Gastrocnemius medialis (tissue), 4 donors: ENCODE measurements at regions not wholly inside any gene's neighbourhood (a gene's known extent, or its start where the extent isn't known, plus 50 kb on each side); places are given as distances from the start of the nearest gene placed in this dataset.
A peak's percentile ranks its signal among the peaks of the same experiment; 100 is the strongest.

Experiments
- ATAC-seq, 2 donors: fragments of 150-250 bp; one replicate each; pipeline ENCODE4 v1.9.1; 2016
- DNase-seq, 2 donors: peaks; one replicate each; pipeline ENCODE4 v3.0.0-alpha.2; 2019
- H3K27ac ChIP-seq, 4 donors: fragments of 200-600 bp; sonication (generic); 1 replicate in 1 of 4; 2 replicates in 3 of 4; pipeline ENCODE4 v1.5.1; 2016 to 2018; ENCODE audit warnings: mild to moderate bottlenecking in 2 of 4, moderate library complexity in 1 of 4
- H3K27me3 ChIP-seq, 3 donors: fragments of 200-600 bp; sonication (generic) in 2 of 3; 1 replicate in 1 of 3; 2 replicates in 2 of 3; pipeline versions ENCODE4 v1.5.1 to v1.6.0; 2016 to 2019; ENCODE audit warnings: mild to moderate bottlenecking in 1 of 3, moderate library complexity in 1 of 3
- H3K36me3 ChIP-seq, 2 donors: fragments of 200-600 bp; sonication (generic) in 1 of 2; one replicate each; pipeline ENCODE4 v1.5.1; 2017 to 2018
- H3K4me1 ChIP-seq, 2 donors: fragments of 200-600 bp; sonication (generic) in 1 of 2; one replicate each; pipeline ENCODE4 v1.5.1; 2016 to 2017; ENCODE audit warnings: mild to moderate bottlenecking in 2 of 2
- H3K4me3 ChIP-seq, 4 donors: fragments of 200-600 bp; sonication (generic) in 3 of 4; 1 replicate in 1 of 4; 2 replicates in 3 of 4; pipeline ENCODE4 v1.5.1; 2016 to 2019; ENCODE audit warnings: mild to moderate bottlenecking in 2 of 4
- H3K9me3 ChIP-seq, 3 donors: fragments of 200-600 bp; sonication (generic) in 2 of 3; 1 replicate in 1 of 3; 2 replicates in 2 of 3; pipeline ENCODE4 v1.5.1; 2016 to 2019
- CTCF ChIP-seq, 5 experiments: fragments of 450-650 bp in 3 of 5; fragments of 200-600 bp in 2 of 5; sonication (generic) in 2 of 5; IDR thresholded peaks in 4 of 5; conservative IDR thresholded peaks in 1 of 5; 1 replicate in 4 of 5; 2 replicates in 1 of 5; pipeline ENCODE4 v1.5.1; 2016 to 2019; ENCODE audit warnings: antibody characterized with exemption in 5 of 5, mild to moderate bottlenecking in 3 of 5, moderate library complexity in 3 of 5
- POLR2A ChIP-seq, 2 donors: fragments of 450-650 bp; IDR thresholded peaks; one replicate each; pipeline ENCODE4 v1.6.1; 2017; ENCODE audit warnings: antibody characterized with exemption in 2 of 2, mild to moderate bottlenecking in 2 of 2, moderate library complexity in 2 of 2
- in situ Hi-C, 4 donors: fragments of 200-750 bp; cut with MboI; loops; one replicate each; pipeline versions ENCODE4 v1.15.0 to v1.8.0; 2017; ENCODE audit warnings: low sequenced_read_pairs in 4 of 4
- intact Hi-C: fragments of 100-400 bp; cut with DNase I; formaldehyde crosslinking; loops from one replicate; pipeline ENCODE4 v1.15.1; 2023; ENCODE audit warnings: low total_unique reads

DNA sequence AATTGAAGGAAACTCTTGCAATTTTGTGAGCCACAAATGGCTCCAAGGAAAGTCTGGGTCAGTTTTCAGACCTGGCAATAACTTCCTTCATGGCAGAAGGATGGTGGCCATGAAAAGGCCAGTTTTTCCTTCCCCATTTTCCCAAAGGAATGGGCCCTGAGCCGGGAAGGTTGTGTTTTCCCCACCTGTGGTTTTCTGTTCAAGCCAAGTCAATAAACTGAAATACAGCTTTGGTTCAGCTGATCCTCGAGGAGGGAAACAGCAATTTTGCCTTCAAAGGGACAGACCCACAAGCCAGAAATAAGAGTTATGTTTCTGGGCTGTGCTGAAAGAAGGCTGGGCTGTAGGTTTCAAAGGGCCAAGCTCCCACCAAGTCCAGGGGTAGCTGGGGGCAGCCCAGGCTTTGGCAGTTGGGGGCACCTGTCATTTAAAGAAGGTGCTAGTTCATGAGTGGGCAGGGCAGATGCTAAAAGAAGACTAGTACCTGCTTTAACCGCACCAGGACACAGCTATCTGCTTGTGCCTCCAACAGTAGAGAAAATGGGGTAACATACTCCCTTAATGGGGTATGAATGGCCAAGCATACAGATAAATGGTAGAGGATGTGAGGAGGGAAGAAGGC lies 97.0 kb downstream of the TTC32 start:
- TF ChIP-seq POLR2A (IDR thresholded peaks at IDR 0.05), result no peak
- no peak for TF ChIP-seq CTCF (IDR thresholded peaks at IDR 0.05 in 4 of 5, conservative IDR thresholded peaks at IDR 0.05 in 1 of 5)

GRCh38 chr2:19802086-19802841 lies 99.5 kb downstream of the TTC32 start:
- peak in 1 of 2 donors; percentile 34 for DNase-seq
- intact Hi-C loops, result no loop called here
- peak overlapping the region; percentile 73 to 89 (median 80) for H3K27ac ChIP-seq

More for the DNA sequence above, 97.0 kb downstream of the TTC32 start:
- ATAC-seq (no peak), DNase-seq (no peak)
- H3K4me1 ChIP-seq, result peaks cover 15 to 28% of the 10 kb centered on the region in 2 donors
- no peaks in the 10 kb centered on the region for H3K36me3 ChIP-seq
- H3K27me3 ChIP-seq, result no peaks in the 10 kb centered on the region
- in situ Hi-C loops, result no loop called here
- no peak overlapping the region for H3K4me3 ChIP-seq
- intact Hi-C loops, result no loop called here
- no peaks in the 10 kb centered on the region for H3K9me3 ChIP-seq
- H3K27ac ChIP-seq, result no peak overlapping the region

GRCh38 chr2:19801367-19802080 lies 100.3 kb downstream of the TTC32 start:
- TF ChIP-seq CTCF (IDR thresholded peaks at IDR 0.05 in 4 of 5, conservative IDR thresholded peaks at IDR 0.05 in 1 of 5) (no peak), POLR2A (IDR thresholded peaks at IDR 0.05) (no peak)
- DNase-seq (peak; percentile 94 to 98), ATAC-seq (peak; percentile 83 to 93)
- Histone ChIP-seq H3K27me3 (no peaks in the 10 kb centered on the region), H3K9me3 (no peaks in the 10 kb centered on the region), H3K4me3 (no peak overlapping the region), H3K36me3 (no peaks in the 10 kb centered on the region), H3K4me1 (peaks cover 15 to 25% of the 10 kb centered on the region in 2 donors), H3K27ac (peak overlapping the region; percentile 75 to 89 (median 82))
- intact Hi-C loops, result loop anchor here (1.0 kb wide), 3 partner anchors 16 to 63 kb away; no protein-coding TSS in a partner anchor
- in situ Hi-C loops, result no loop called here

More at GRCh38 chr2:19802086-19802841, 99.5 kb downstream of the TTC32 start:
- ATAC-seq, result peak; percentile 57 to 72
- Histone ChIP-seq H3K4me1 (peaks cover 15 to 28% of the 10 kb centered on the region in 2 donors), H3K4me3 (no peak overlapping the region), H3K9me3 (no peaks in the 10 kb centered on the region), H3K27me3 (no peaks in the 10 kb centered on the region), H3K36me3 (no peaks in the 10 kb centered on the region)
- no peak for TF ChIP-seq POLR2A (IDR thresholded peaks at IDR 0.05)
- no peak for TF ChIP-seq CTCF (IDR thresholded peaks at IDR 0.05 in 4 of 5, conservative IDR thresholded peaks at IDR 0.05 in 1 of 5)
- in situ Hi-C loops, result no loop called here

GRCh38 chr2:19800796-19801195 lies 101.0 kb downstream of the TTC32 start:
- ATAC-seq, result peak; percentile 2 to 12

More at GRCh38 chr2:19800796-19801195, 101.0 kb downstream of the TTC32 start:
- Histone ChIP-seq H3K36me3 (no peaks in the 10 kb centered on the region), H3K9me3 (no peaks in the 10 kb centered on the region), H3K4me1 (peaks cover 15 to 23% of the 10 kb centered on the region in 2 donors), H3K27me3 (no peaks in the 10 kb centered on the region), H3K4me3 (no peak overlapping the region), H3K27ac (peak overlapping the region; percentile 75 to 89 (median 82))
- TF ChIP-seq CTCF (IDR thresholded peaks at IDR 0.05 in 4 of 5, conservative IDR thresholded peaks at IDR 0.05 in 1 of 5) (no peak), POLR2A (IDR thresholded peaks at IDR 0.05) (no peak)
- intact Hi-C loops, result loop anchor here (1.0 kb wide), 3 partner anchors 15 to 62 kb away; no protein-coding TSS in a partner anchor
- in situ Hi-C loops, result no loop called here
- DNase-seq, result no peak
